VCaP (cell line): ENCODE measurements at regions not wholly inside any gene's neighbourhood (a gene's known extent, or its start where the extent isn't known, plus 50 kb on each side); places are given as distances from the start of the nearest gene placed in this dataset.

Source experiments
- H3K27ac ChIP-seq: fragments of 450-650 bp; 2 replicates; pipeline ENCODE4 v1.5.1; 2017
- TF ChIP-seq, protein P1 (sequence below): fragments of 450-650 bp; conservative IDR thresholded peaks from 2 replicates; pipeline ENCODE4 v1.5.1; 2017; ENCODE audit warnings: mild to moderate bottlenecking, moderate library complexity

DNA sequence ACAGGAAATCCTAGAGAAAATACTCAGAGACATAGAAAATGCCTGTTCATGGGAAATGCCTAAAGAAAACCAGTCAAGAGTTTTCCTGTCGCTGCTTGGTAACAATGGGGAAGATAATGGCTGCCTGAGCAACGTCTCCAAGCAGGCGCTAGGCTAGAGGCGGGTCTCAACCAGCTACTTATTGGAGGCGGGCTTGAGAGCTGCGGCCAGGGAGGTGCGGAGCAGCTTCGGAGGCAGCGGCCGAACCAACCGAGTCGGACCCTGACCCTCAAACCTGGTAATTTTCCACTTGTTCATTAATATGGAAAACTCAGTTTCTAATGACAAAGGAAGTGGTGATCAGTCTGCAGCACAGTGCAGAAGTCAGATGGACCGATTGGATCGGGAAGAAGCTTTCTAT lies 173.1 kb downstream of the DTWD1 start:
- no peak overlapping the region for H3K27ac ChIP-seq
- TF ChIP-seq, protein P1, sequence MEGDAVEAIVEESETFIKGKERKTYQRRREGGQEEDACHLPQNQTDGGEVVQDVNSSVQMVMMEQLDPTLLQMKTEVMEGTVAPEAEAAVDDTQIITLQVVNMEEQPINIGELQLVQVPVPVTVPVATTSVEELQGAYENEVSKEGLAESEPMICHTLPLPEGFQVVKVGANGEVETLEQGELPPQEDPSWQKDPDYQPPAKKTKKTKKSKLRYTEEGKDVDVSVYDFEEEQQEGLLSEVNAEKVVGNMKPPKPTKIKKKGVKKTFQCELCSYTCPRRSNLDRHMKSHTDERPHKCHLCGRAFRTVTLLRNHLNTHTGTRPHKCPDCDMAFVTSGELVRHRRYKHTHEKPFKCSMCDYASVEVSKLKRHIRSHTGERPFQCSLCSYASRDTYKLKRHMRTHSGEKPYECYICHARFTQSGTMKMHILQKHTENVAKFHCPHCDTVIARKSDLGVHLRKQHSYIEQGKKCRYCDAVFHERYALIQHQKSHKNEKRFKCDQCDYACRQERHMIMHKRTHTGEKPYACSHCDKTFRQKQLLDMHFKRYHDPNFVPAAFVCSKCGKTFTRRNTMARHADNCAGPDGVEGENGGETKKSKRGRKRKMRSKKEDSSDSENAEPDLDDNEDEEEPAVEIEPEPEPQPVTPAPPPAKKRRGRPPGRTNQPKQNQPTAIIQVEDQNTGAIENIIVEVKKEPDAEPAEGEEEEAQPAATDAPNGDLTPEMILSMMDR: no peak

DNA sequence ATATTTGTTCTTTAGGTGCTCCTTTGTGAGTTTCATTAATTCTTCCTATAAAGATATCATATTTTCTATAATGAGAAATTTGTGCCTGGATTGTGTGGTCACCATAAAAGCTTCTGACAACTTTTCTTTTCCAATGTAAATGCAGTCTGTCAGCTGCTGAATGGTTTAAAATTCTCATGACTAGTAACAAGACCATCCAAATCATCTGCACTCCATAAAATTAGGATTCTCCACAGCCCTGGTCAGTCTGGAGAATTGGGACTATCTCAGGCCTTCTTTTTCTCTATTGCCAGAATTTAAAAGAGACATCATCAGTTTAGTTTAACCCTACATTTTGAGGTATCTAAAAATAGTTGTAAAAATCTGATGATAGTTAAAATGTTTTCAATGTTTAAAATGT lies 180.9 kb downstream of the DTWD1 start:
- no peak overlapping the region for H3K27ac ChIP-seq
- TF ChIP-seq, protein P1: no peak
